ENCODE measurements at regions not wholly inside any gene's neighbourhood (a gene's known extent, or its start where the extent isn't known, plus 50 kb on each side); places are given as distances from the start of the nearest gene placed in this dataset.

GRCh38 chrX:80513625-80514024 is 93.4 kb downstream of the TENT5D start:
- no peak for TF ChIP-seq POLR2A (IDR thresholded peaks at IDR 0.05)
- TF ChIP-seq CTCF (IDR thresholded peaks at IDR 0.05): no peak
- TF ChIP-seq EP300 (IDR thresholded peaks at IDR 0.05): no peak
